ENCODE measurements at regions not wholly inside any gene's neighbourhood (a gene's known extent, or its start where the extent isn't known, plus 50 kb on each side); places are given as distances from the start of the nearest gene placed in this dataset.

- ChIA-PET POLR2A (interaction anchor here (0.6 to 0.8 kb wide), 2 partner anchors 153 to 434 kb away, joined by 3 to 4 read pairs; no protein-coding TSS in a partner anchor), CTCF (interaction anchor here (0.8 to 1.7 kb wide), 3 partner anchors 12 to 233 kb away, joined by 3 to 4 read pairs (median 3); no protein-coding TSS in a partner anchor)
- Mint-ChIP-seq H3K27ac (ENCODE audit: low read depth, unreplicated experiment) (no peak overlapping the region), H3K36me3 (ENCODE audit: insufficient read depth, unreplicated experiment) (no peaks in the 10 kb centered on the region), H3K9me3 (ENCODE audit: unreplicated experiment) (peaks cover 11% of the 10 kb centered on the region), H3K27me3 (ENCODE audit: insufficient read depth, unreplicated experiment) (no peaks in the 10 kb centered on the region), H3K4me1 (ENCODE audit: insufficient read depth, unreplicated experiment) (peaks cover 30% of the 10 kb centered on the region), H3K4me3 (ENCODE audit: unreplicated experiment) (no peak overlapping the region)
- no peak for DNase-seq (ENCODE audit: unreplicated experiment)
- intact Hi-C loops (cut with micrococcal nuclease) = no loop called here
- TF ChIP-seq, protein P1, sequence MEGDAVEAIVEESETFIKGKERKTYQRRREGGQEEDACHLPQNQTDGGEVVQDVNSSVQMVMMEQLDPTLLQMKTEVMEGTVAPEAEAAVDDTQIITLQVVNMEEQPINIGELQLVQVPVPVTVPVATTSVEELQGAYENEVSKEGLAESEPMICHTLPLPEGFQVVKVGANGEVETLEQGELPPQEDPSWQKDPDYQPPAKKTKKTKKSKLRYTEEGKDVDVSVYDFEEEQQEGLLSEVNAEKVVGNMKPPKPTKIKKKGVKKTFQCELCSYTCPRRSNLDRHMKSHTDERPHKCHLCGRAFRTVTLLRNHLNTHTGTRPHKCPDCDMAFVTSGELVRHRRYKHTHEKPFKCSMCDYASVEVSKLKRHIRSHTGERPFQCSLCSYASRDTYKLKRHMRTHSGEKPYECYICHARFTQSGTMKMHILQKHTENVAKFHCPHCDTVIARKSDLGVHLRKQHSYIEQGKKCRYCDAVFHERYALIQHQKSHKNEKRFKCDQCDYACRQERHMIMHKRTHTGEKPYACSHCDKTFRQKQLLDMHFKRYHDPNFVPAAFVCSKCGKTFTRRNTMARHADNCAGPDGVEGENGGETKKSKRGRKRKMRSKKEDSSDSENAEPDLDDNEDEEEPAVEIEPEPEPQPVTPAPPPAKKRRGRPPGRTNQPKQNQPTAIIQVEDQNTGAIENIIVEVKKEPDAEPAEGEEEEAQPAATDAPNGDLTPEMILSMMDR (IDR thresholded peaks at IDR 0.05; ENCODE audit: unreplicated experiment) = no peak
- no TSS peak for BruUV-seq (replicated peaks)
These were observed 125.8 kb downstream of the SLC38A4 start for GRCh38 chr12:46699986-46700385.

DNA sequence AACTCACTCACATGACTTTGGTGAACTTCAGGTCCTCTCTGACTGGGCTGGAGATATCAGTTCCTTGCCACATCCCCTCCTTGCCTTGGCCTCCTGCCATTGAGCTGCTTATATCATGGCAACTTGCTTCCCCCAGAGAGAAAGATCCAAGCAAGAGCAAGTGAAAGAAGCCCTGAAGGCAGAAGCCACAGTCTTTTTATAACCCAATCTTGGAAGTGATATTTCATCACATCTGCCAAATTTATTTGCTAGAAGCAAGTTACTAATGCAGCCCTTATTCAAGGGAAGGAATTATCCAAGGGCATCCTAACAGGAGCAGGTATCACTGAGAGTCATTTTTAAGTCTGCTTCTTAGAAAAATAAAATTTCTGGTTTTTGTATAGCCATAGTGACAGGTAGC is 127.8 kb downstream of the SLC38A4 start:
- ChIA-PET CTCF (no interaction called here), POLR2A (interaction anchor here (1.2 kb wide), 1 partner anchor 314 kb away, joined by 5 read pairs; no protein-coding TSS in a partner anchor)
- Mint-ChIP-seq H3K27ac (ENCODE audit: low read depth, unreplicated experiment) (no peak overlapping the region), H3K27me3 (ENCODE audit: insufficient read depth, unreplicated experiment) (no peaks in the 10 kb centered on the region), H3K9me3 (ENCODE audit: unreplicated experiment) (peaks cover 11% of the 10 kb centered on the region), H3K4me3 (ENCODE audit: unreplicated experiment) (no peak overlapping the region), H3K36me3 (ENCODE audit: insufficient read depth, unreplicated experiment) (no peaks in the 10 kb centered on the region), H3K4me1 (ENCODE audit: insufficient read depth, unreplicated experiment) (peaks cover 19% of the 10 kb centered on the region)
- no TSS peak for BruUV-seq (replicated peaks)
- intact Hi-C loops (cut with micrococcal nuclease) = no loop called here
- DNase-seq (ENCODE audit: unreplicated experiment) = peak; percentile 20
- TF ChIP-seq, protein P1 (IDR thresholded peaks at IDR 0.05; ENCODE audit: unreplicated experiment) = no peak

GRCh38 chr12:46693518-46693917 is 132.3 kb downstream of the SLC38A4 start:
- DNase-seq (ENCODE audit: unreplicated experiment) = no peak
- Mint-ChIP-seq H3K27ac (ENCODE audit: low read depth, unreplicated experiment) (no peak overlapping the region), H3K36me3 (ENCODE audit: insufficient read depth, unreplicated experiment) (no peaks in the 10 kb centered on the region), H3K4me1 (ENCODE audit: insufficient read depth, unreplicated experiment) (peaks cover 5% of the 10 kb centered on the region), H3K4me3 (ENCODE audit: unreplicated experiment) (no peak overlapping the region), H3K27me3 (ENCODE audit: insufficient read depth, unreplicated experiment) (no peaks in the 10 kb centered on the region), H3K9me3 (ENCODE audit: unreplicated experiment) (peaks cover 28% of the 10 kb centered on the region)
- ChIA-PET CTCF (no interaction called here), POLR2A (no interaction called here)
- intact Hi-C loops (cut with micrococcal nuclease) = no loop called here
- no TSS peak for BruUV-seq (replicated peaks)
- TF ChIP-seq, protein P1 (IDR thresholded peaks at IDR 0.05; ENCODE audit: unreplicated experiment) = no peak

GRCh38 chr12:46693034-46693433 is 132.8 kb downstream of the SLC38A4 start:
- POLR2A ChIA-PET = no interaction called here
- BruUV-seq (replicated peaks) = no TSS peak
- DNase-seq (ENCODE audit: unreplicated experiment) = no peak
- H3K9me3 Mint-ChIP-seq (ENCODE audit: unreplicated experiment) = peaks cover 27% of the 10 kb centered on the region
- CTCF ChIA-PET = interaction anchor here (0.5 to 0.6 kb wide), 2 partner anchors 509 to 946 kb away, joined by 5 read pairs; no protein-coding TSS in a partner anchor
- intact Hi-C loops (cut with micrococcal nuclease) = no loop called here
- TF ChIP-seq, protein P1 (IDR thresholded peaks at IDR 0.05; ENCODE audit: unreplicated experiment) = no peak
- no peak overlapping the region for H3K4me3 Mint-ChIP-seq (ENCODE audit: unreplicated experiment)
- H3K27me3 Mint-ChIP-seq (ENCODE audit: insufficient read depth, unreplicated experiment) = no peaks in the 10 kb centered on the region
- H3K27ac Mint-ChIP-seq (ENCODE audit: low read depth, unreplicated experiment) = no peak overlapping the region
- H3K36me3 Mint-ChIP-seq (ENCODE audit: insufficient read depth, unreplicated experiment) = no peaks in the 10 kb centered on the region
- peaks cover 5% of the 10 kb centered on the region for H3K4me1 Mint-ChIP-seq (ENCODE audit: insufficient read depth, unreplicated experiment)
